Fibroblast of the aortic adventitia (primary cell): ENCODE measurements at regions not wholly inside any gene's neighbourhood (a gene's known extent, or its start where the extent isn't known, plus 50 kb on each side); places are given as distances from the start of the nearest gene placed in this dataset.
"Not testable (repeated sequence)": the region's sequence is repeated elsewhere in the genome, so short reads cannot be mapped to it uniquely, and the experiment has no call there.

Experiments used
- DNase-seq: peaks from one replicate; pipeline ENCODE4 v3.0.0-alpha.2; 2010; ENCODE audit warnings: low read depth
- H3K4me3 ChIP-seq: 2 replicates; pipeline ENCODE4 v1.5.1; 2011; ENCODE audit warnings: low read depth, mild to moderate bottlenecking, control low read depth, low read length, moderate library complexity
- CTCF ChIP-seq: IDR thresholded peaks from 2 replicates; pipeline ENCODE4 v1.5.1; 2011; ENCODE audit warnings: mild to moderate bottlenecking, low read length, control low read depth, inconsistent platforms; ENCODE audit not compliant: insufficient read depth

GRCh38 chr21:35507181-35507759 lies 458.2 kb upstream of the RUNX1 start:
- H3K4me3 ChIP-seq, result no peak overlapping the region
- DNase-seq, result no peak
- no peak for TF ChIP-seq CTCF

- no peak for TF ChIP-seq CTCF
- no peak overlapping the region for H3K4me3 ChIP-seq
- DNase-seq, result peak; percentile 66
Measured at GRCh38 chr21:35506771-35507170, 457.7 kb upstream of the RUNX1 start.

GRCh38 chr21:35506352-35506751 lies 457.2 kb upstream of the RUNX1 start:
- no peak for TF ChIP-seq CTCF
- peak; percentile 86 for DNase-seq

GRCh38 chr21:35504951-35505466 lies 455.9 kb upstream of the RUNX1 start:
- DNase-seq, result no peak
- H3K4me3 ChIP-seq, result no peak overlapping the region
- no peak for TF ChIP-seq CTCF

More at GRCh38 chr21:35506352-35506751, 457.2 kb upstream of the RUNX1 start:
- H3K4me3 ChIP-seq, result no peak overlapping the region

- TF ChIP-seq CTCF, result no peak
- no peak for DNase-seq
- no peak overlapping the region for H3K4me3 ChIP-seq
Measured at GRCh38 chr21:35504277-35504676, 455.2 kb upstream of the RUNX1 start.

GRCh38 chr21:35503671-35504070 lies 454.6 kb upstream of the RUNX1 start:
- peak; percentile 50 for DNase-seq
- H3K4me3 ChIP-seq, result no peak overlapping the region
- no peak for TF ChIP-seq CTCF

GRCh38 chr21:35502821-35503220 lies 453.7 kb upstream of the RUNX1 start:
- TF ChIP-seq CTCF, result no peak
- no peak overlapping the region for H3K4me3 ChIP-seq
- DNase-seq, result no peak

- not testable (repeated sequence) for DNase-seq
Measured at GRCh38 chr21:35497522-35497921, 448.4 kb upstream of the RUNX1 start.

More at GRCh38 chr21:35497522-35497921, 448.4 kb upstream of the RUNX1 start:
- H3K4me3 ChIP-seq, result not testable (repeated sequence)
